HG03432 (cell line): ENCODE measurements at regions not wholly inside any gene's neighbourhood (a gene's known extent, or its start where the extent isn't known, plus 50 kb on each side); places are given as distances from the start of the nearest gene placed in this dataset.

Experiments used
- ATAC-seq: cut with Tn5 transposase; IDR thresholded peaks from one replicate; pipeline ENCODE4 v1.9.1; 2021; ENCODE audit warnings: mild to moderate bottlenecking, moderate library complexity; ENCODE audit not compliant: unreplicated experiment

- no peak for ATAC-seq
Measured at GRCh38 chrX:45258731-45259402, 58.2 kb upstream of the DIPK2B start.
